NCI-H526 treated with DMSO at 0.1 percent for 48 hours (cell line): ENCODE measurements at regions not wholly inside any gene's neighbourhood (a gene's known extent, or its start where the extent isn't known, plus 50 kb on each side); places are given as distances from the start of the nearest gene placed in this dataset.
"Not testable (repeated sequence)": the region's sequence is repeated elsewhere in the genome, so short reads cannot be mapped to it uniquely, and the experiment has no call there.

Source experiments
- DNase-seq: peaks from one replicate; lab custom pipeline; 2025; lab: John Stamatoyannopoulos, UW

GRCh38 chr1:101420406-101420805 is 183.6 kb downstream of the S1PR1 start:
- DNase-seq = no peak

GRCh38 chr1:101428083-101428482 is 191.3 kb downstream of the S1PR1 start:
- DNase-seq = not testable (repeated sequence)

GRCh38 chr1:101428562-101428961 is 191.7 kb downstream of the S1PR1 start:
- no peak for DNase-seq

GRCh38 chr1:101431956-101432510 is 195.2 kb downstream of the S1PR1 start:
- DNase-seq = no peak

GRCh38 chr1:101435831-101436511 is 199.2 kb downstream of the S1PR1 start:
- no peak for DNase-seq

GRCh38 chr1:101437800-101438199 is 201.0 kb downstream of the S1PR1 start:
- DNase-seq = no peak

GRCh38 chr1:101438359-101438758 is 201.5 kb downstream of the S1PR1 start:
- no peak for DNase-seq

GRCh38 chr1:101440485-101440884 is 203.7 kb downstream of the S1PR1 start:
- no peak for DNase-seq

GRCh38 chr1:101444381-101444780 is 207.6 kb downstream of the S1PR1 start:
- DNase-seq = no peak

- no peak for DNase-seq
These were observed 208.2 kb downstream of the S1PR1 start for GRCh38 chr1:101444873-101445618.

- DNase-seq = no peak
These were observed 211.2 kb downstream of the S1PR1 start for GRCh38 chr1:101448018-101448417.

GRCh38 chr1:101450691-101451090 is 213.9 kb downstream of the S1PR1 start:
- DNase-seq = not testable (repeated sequence)

- no peak for DNase-seq
These were observed 215.1 kb downstream of the S1PR1 start for GRCh38 chr1:101451888-101452287.

- DNase-seq = no peak
These were observed 216.0 kb downstream of the S1PR1 start for GRCh38 chr1:101452825-101453224.

- no peak for DNase-seq
These were observed 217.0 kb downstream of the S1PR1 start for GRCh38 chr1:101453844-101454243.

GRCh38 chr1:101455166-101455565 is 218.3 kb downstream of the S1PR1 start:
- DNase-seq = no peak

- DNase-seq = no peak
These were observed 223.9 kb downstream of the S1PR1 start for GRCh38 chr1:101460739-101461138.

- no peak for DNase-seq
These were observed 226.4 kb downstream of the S1PR1 start for GRCh38 chr1:101463195-101463594.

- DNase-seq = no peak
These were observed 229.1 kb downstream of the S1PR1 start for GRCh38 chr1:101465941-101466340.

GRCh38 chr1:101474039-101474665 is 237.3 kb downstream of the S1PR1 start:
- peak; percentile 29 for DNase-seq

GRCh38 chr1:101476541-101476940 is 239.7 kb downstream of the S1PR1 start:
- no peak for DNase-seq

GRCh38 chr1:101479945-101480344 is 243.1 kb downstream of the S1PR1 start:
- DNase-seq = no peak

- no peak for DNase-seq
These were observed 245.5 kb downstream of the S1PR1 start for GRCh38 chr1:101482306-101482705.
